HepG2 (cell line): ENCODE measurements at regions not wholly inside any gene's neighbourhood (a gene's known extent, or its start where the extent isn't known, plus 50 kb on each side); places are given as distances from the start of the nearest gene placed in this dataset.

Experiments used
- AKAP8 ChIP-seq: sonication (generic); formaldehyde crosslinking; IDR thresholded peaks from 2 replicates; pipeline ENCODE4 v1.5.1; 2020; ENCODE audit warnings: mild to moderate bottlenecking, missing genetic modification reagents
- CTCF ChIP-seq: sonication (generic); formaldehyde crosslinking; IDR thresholded peaks from 2 replicates; pipeline ENCODE4 v1.5.0; 2020; ENCODE audit warnings: mild to moderate bottlenecking, missing genetic modification reagents, moderate library complexity
- GATAD1 ChIP-seq: IDR thresholded peaks from 2 replicates; pipeline ENCODE4 v1.6.1; 2016; ENCODE audit warnings: missing genetic modification reagents, missing compliant biosample characterization
- KAT7 ChIP-seq: IDR thresholded peaks from 2 replicates; pipeline ENCODE4 v1.6.1; 2018; ENCODE audit warnings: borderline replicate concordance, missing compliant biosample characterization
- MAX ChIP-seq: IDR thresholded peaks from 2 replicates; pipeline ENCODE4 v1.6.1; 2012; ENCODE audit warnings: inconsistent platforms
- SMC3 ChIP-seq: IDR thresholded peaks from 2 replicates; pipeline ENCODE4 v1.6.1; 2011; ENCODE audit warnings: low read length, improper control_type of control experiment
- ZNF292 ChIP-seq: sonication (generic); formaldehyde crosslinking; IDR thresholded peaks from 2 replicates; pipeline ENCODE4 v1.8.1; 2022; ENCODE audit warnings: mild to moderate bottlenecking, low read depth, missing genetic modification reagents, borderline replicate concordance
- TF ChIP-seq, protein P1 (sequence below): sonication (generic); formaldehyde crosslinking; conservative IDR thresholded peaks from 2 replicates; pipeline ENCODE4 v1.8.1; 2023; ENCODE audit warnings: missing genetic modification reagents

DNA sequence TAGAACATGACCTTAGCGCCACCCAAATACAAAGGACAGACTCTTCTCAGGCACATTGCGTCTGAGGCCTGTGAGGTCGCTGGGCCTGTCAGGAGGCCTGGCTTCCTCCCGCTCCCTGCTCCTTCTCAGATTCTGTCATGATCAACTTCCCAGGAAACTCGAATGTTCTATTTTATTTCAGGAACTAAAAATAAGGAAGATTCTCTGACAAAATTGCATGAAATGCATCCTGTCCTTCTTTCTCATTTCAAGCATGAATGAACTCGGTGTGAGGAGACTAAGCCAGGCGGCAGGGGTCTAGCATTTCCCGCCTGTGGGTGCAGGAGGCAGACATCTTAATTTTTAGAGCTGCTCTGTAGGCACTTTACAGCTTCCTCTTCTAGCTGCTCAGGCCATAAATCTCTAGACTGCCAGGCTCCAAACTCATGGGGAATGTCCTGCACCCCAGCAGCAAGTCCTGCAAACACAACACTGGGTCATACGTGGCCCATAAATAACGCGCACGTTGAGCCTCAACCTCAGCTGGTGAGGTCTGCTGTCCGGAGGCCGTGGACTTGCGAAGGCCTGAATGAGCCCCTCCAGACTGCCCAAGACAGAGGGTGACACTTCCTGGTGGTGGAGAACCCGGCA lies 109.7 kb upstream of the ZNF236 start:
- TF ChIP-seq, protein P1, sequence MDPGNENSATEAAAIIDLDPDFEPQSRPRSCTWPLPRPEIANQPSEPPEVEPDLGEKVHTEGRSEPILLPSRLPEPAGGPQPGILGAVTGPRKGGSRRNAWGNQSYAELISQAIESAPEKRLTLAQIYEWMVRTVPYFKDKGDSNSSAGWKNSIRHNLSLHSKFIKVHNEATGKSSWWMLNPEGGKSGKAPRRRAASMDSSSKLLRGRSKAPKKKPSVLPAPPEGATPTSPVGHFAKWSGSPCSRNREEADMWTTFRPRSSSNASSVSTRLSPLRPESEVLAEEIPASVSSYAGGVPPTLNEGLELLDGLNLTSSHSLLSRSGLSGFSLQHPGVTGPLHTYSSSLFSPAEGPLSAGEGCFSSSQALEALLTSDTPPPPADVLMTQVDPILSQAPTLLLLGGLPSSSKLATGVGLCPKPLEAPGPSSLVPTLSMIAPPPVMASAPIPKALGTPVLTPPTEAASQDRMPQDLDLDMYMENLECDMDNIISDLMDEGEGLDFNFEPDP (CRISPR knock-in tag): no peak
- no peak for TF ChIP-seq GATAD1
- no peak for TF ChIP-seq SMC3
- no peak for TF ChIP-seq KAT7 (CRISPR knock-in tag)
- no peak for TF ChIP-seq CTCF (CRISPR knock-in tag)
- TF ChIP-seq MAX: no peak
- TF ChIP-seq ZNF292 (CRISPR knock-in tag): no peak
- TF ChIP-seq AKAP8: no peak
